ENCODE measurements at regions not wholly inside any gene's neighbourhood (a gene's known extent, or its start where the extent isn't known, plus 50 kb on each side); places are given as distances from the start of the nearest gene placed in this dataset.
"Not testable (repeated sequence)": the region's sequence is repeated elsewhere in the genome, so short reads cannot be mapped to it uniquely, and the experiment has no call there.

- no peaks in the 10 kb centered on the region for H3K27me3 Mint-ChIP-seq
- Histone ChIP-seq H3K27me3 (ENCODE audit: control insufficient read depth in 1 of 2, insufficient read depth in 2 of 2, low read length in 2 of 2) (no peaks in the 10 kb centered on the region), H3K4me3 (ENCODE audit: low read length) (no peak overlapping the region), H3K36me3 (ENCODE audit: insufficient read depth, low read length) (no peaks in the 10 kb centered on the region), H3K27ac (ENCODE audit: low read depth in 1 of 2, low read length in 2 of 2) (no peak overlapping the region), H3K9me3 (ENCODE audit: control insufficient read depth in 1 of 2, insufficient read depth in 1 of 2, low read length in 2 of 2) (no peaks in the 10 kb centered on the region), H3K4me1 (ENCODE audit: insufficient read depth, low read length) (peaks cover 50% of the 10 kb centered on the region)
- no peak for DNase-seq
- H3K36me3 Mint-ChIP-seq (ENCODE audit: low read depth) = no peaks in the 10 kb centered on the region
- CTCF ChIA-PET = interaction anchor here (1.0 to 3.1 kb wide), 3 partner anchors 24 to 68 kb away, joined by 3 to 10 read pairs (median 4); partner anchors contain the start of gene MPP7
- no peak for TF ChIP-seq CTCF (IDR thresholded peaks at IDR 0.05)
- peaks cover 51% of the 10 kb centered on the region for H3K4me1 Mint-ChIP-seq (ENCODE audit: low read depth)
- H3K4me3 Mint-ChIP-seq = no peak overlapping the region
- peak overlapping the region; percentile 48 for H3K27ac Mint-ChIP-seq
- ATAC-seq (ENCODE audit: poor library complexity) = no peak
- POLR2A ChIA-PET = interaction anchor here (0.6 to 7.3 kb wide), 3 partner anchors 11 to 49 kb away, joined by 3 to 258 read pairs (median 3); no protein-coding TSS in a partner anchor
- no peaks in the 10 kb centered on the region for H3K9me3 Mint-ChIP-seq
- intact Hi-C loops (cut with DNase I, micrococcal nuclease) = no loop called here
Observed at GRCh38 chr10:28370107-28370835, 67.4 kb upstream of the MPP7 start.

- H3K36me3 Mint-ChIP-seq (ENCODE audit: low read depth); H3K4me3 ChIP-seq (ENCODE audit: low read length); ATAC-seq (ENCODE audit: poor library complexity); H3K4me3 Mint-ChIP-seq; H3K27me3 Mint-ChIP-seq; H3K9me3 Mint-ChIP-seq; intact Hi-C loops (cut with DNase I, micrococcal nuclease); H3K36me3 ChIP-seq (ENCODE audit: insufficient read depth, low read length); H3K27ac ChIP-seq (ENCODE audit: low read depth in 1 of 2, low read length in 2 of 2); H3K27ac Mint-ChIP-seq; DNase-seq; H3K9me3 ChIP-seq (ENCODE audit: control insufficient read depth in 1 of 2, insufficient read depth in 1 of 2, low read length in 2 of 2); H3K27me3 ChIP-seq (ENCODE audit: control insufficient read depth in 1 of 2, insufficient read depth in 2 of 2, low read length in 2 of 2): not testable (repeated sequence)
- peaks cover 39% of the 10 kb centered on the region for H3K4me1 Mint-ChIP-seq (ENCODE audit: low read depth)
- CTCF ChIA-PET = interaction anchor here (1.3 to 3.1 kb wide), 2 partner anchors 22 to 69 kb away, joined by 4 to 10 read pairs; partner anchors contain the start of gene MPP7
- peaks cover 37% of the 10 kb centered on the region for H3K4me1 ChIP-seq (ENCODE audit: insufficient read depth, low read length)
- POLR2A ChIA-PET = interaction anchor here (1.1 kb wide), 1 partner anchor 69 kb away, joined by 3 read pairs; the partner anchor contains the start of gene MPP7
Observed at GRCh38 chr10:28371638-28372037, 68.8 kb upstream of the MPP7 start.

- Mint-ChIP-seq H3K4me1 (ENCODE audit: low read depth) (peaks cover 28% of the 10 kb centered on the region), H3K36me3 (ENCODE audit: low read depth) (no peaks in the 10 kb centered on the region), H3K4me3 (no peak overlapping the region), H3K27me3 (no peaks in the 10 kb centered on the region), H3K9me3 (no peaks in the 10 kb centered on the region), H3K27ac (no peak overlapping the region)
- ChIA-PET CTCF (no interaction called here), POLR2A (interaction anchor here (0.6 kb wide), 1 partner anchor 49 kb away, joined by 4 read pairs; no protein-coding TSS in a partner anchor)
- no peak for ATAC-seq (ENCODE audit: poor library complexity)
- Histone ChIP-seq H3K27me3 (ENCODE audit: control insufficient read depth in 1 of 2, insufficient read depth in 2 of 2, low read length in 2 of 2) (no peaks in the 10 kb centered on the region), H3K27ac (ENCODE audit: low read depth in 1 of 2, low read length in 2 of 2) (no peak overlapping the region), H3K4me1 (ENCODE audit: insufficient read depth, low read length) (peaks cover 14% of the 10 kb centered on the region), H3K4me3 (ENCODE audit: low read length) (no peak overlapping the region), H3K36me3 (ENCODE audit: insufficient read depth, low read length) (no peaks in the 10 kb centered on the region), H3K9me3 (ENCODE audit: control insufficient read depth in 1 of 2, insufficient read depth in 1 of 2, low read length in 2 of 2) (no peaks in the 10 kb centered on the region)
- intact Hi-C loops (cut with DNase I, micrococcal nuclease) = no loop called here
- TF ChIP-seq CTCF (IDR thresholded peaks at IDR 0.05) = no peak
- DNase-seq = no peak
Observed at GRCh38 chr10:28374036-28374435, 71.2 kb upstream of the MPP7 start.

All from CD4-positive, alpha-beta T cell (primary cell).